CD14-positive monocyte (primary cell): ENCODE measurements at regions not wholly inside any gene's neighbourhood (a gene's known extent, or its start where the extent isn't known, plus 50 kb on each side); places are given as distances from the start of the nearest gene placed in this dataset.
"Not testable (repeated sequence)": the region's sequence is repeated elsewhere in the genome, so short reads cannot be mapped to it uniquely, and the experiment has no call there.

Experiments used
- DNase-seq, 3 donors: peaks; one replicate each; pipeline ENCODE4 v3.0.0-alpha.2; 2011 to 2022
- H2AFZ ChIP-seq: 2 replicates; pipeline ENCODE4 v1.6.0; 2012; ENCODE audit warnings: mild to moderate bottlenecking, low read depth, low read length, inconsistent platforms; ENCODE audit not compliant: insufficient read depth, poor library complexity, severe bottlenecking
- H3K27ac ChIP-seq, 2 donors: 1 replicate in 1 of 2; 2 replicates in 1 of 2; pipeline ENCODE4 v1.5.1; 2012 to 2013; ENCODE audit warnings: low read length in 2 of 2, control low read depth in 1 of 2, inconsistent platforms in 1 of 2, low read depth in 1 of 2, mild to moderate bottlenecking in 1 of 2
- H3K27me3 ChIP-seq, 2 donors: one replicate each; pipeline versions ENCODE4 v1.6.0 to v1.6.1; 2011 to 2013; ENCODE audit warnings: low read length in 2 of 2; ENCODE audit not compliant: control insufficient read depth in 2 of 2, insufficient read depth in 2 of 2
- H3K36me3 ChIP-seq, 2 donors: replicated peaks in 1 of 2; 1 replicate in 1 of 2; 2 replicates in 1 of 2; pipeline versions ENCODE4 v1.5.1 to v1.6.1; 2012 to 2013; ENCODE audit warnings: low read length in 2 of 2, control low read depth in 1 of 2, inconsistent platforms in 1 of 2, mild to moderate bottlenecking in 1 of 2; ENCODE audit not compliant: insufficient read depth in 2 of 2, control insufficient read depth in 1 of 2
- H3K4me1 ChIP-seq, 2 donors: 1 replicate in 1 of 2; 2 replicates in 1 of 2; pipeline versions ENCODE4 v1.5.1 to v1.6.1; 2012 to 2013; ENCODE audit warnings: low read length in 2 of 2, control low read depth in 1 of 2, inconsistent platforms in 1 of 2, mild to moderate bottlenecking in 1 of 2, moderate library complexity in 1 of 2; ENCODE audit not compliant: insufficient read depth in 2 of 2, control insufficient read depth in 1 of 2
- H3K4me2 ChIP-seq: replicated peaks from 2 replicates; pipeline ENCODE3; 2012; ENCODE audit warnings: low read length, moderate library complexity, mild to moderate bottlenecking; ENCODE audit not compliant: poor library complexity, severe bottlenecking; ENCODE audit errors: extremely low read depth
- H3K4me3 ChIP-seq, 3 experiments: fragments of 200-600 bp in 1 of 3; sonication (generic) in 1 of 3; replicated peaks in 1 of 3; 1 replicate in 2 of 3; 2 replicates in 1 of 3; pipeline ENCODE4 v1.5.1; 2011 to 2013; ENCODE audit warnings: low read length in 3 of 3, mild to moderate bottlenecking in 3 of 3, control low read depth in 2 of 3, low read depth in 2 of 3, inconsistent platforms in 1 of 3, moderate library complexity in 1 of 3
- H3K79me2 ChIP-seq: 2 replicates; pipeline ENCODE4 v1.6.0; 2012; ENCODE audit warnings: mild to moderate bottlenecking, control low read depth, inconsistent platforms, low read length, moderate library complexity; ENCODE audit not compliant: insufficient read depth
- H3K9ac ChIP-seq: 2 replicates; pipeline ENCODE4 v1.6.0; 2017; ENCODE audit warnings: low read length, mild to moderate bottlenecking; ENCODE audit not compliant: insufficient read depth, poor library complexity, severe bottlenecking
- H3K9me3 ChIP-seq, 2 donors: replicated peaks in 1 of 2; 1 replicate in 1 of 2; 2 replicates in 1 of 2; pipeline versions ENCODE4 v1.5.1 to v1.6.1; 2012 to 2013; ENCODE audit warnings: low read length in 2 of 2, control low read depth in 1 of 2; ENCODE audit not compliant: control insufficient read depth in 1 of 2, insufficient read depth in 1 of 2
- H4K20me1 ChIP-seq: 2 replicates; pipeline ENCODE4 v1.6.0; 2012; ENCODE audit warnings: mild to moderate bottlenecking, low read length, control low read depth, moderate library complexity; ENCODE audit not compliant: insufficient read depth
- H3K27ac Mint-ChIP-seq, 7 donors: one replicate each; pipeline ENCODE4 v1.8.0; 2020; ENCODE audit warnings: mild to moderate bottlenecking in 7 of 7, mixed read lengths in 7 of 7, moderate library complexity in 6 of 7, inconsistent platforms in 2 of 7
- H3K27me3 Mint-ChIP-seq, 3 donors: one replicate each; pipeline ENCODE4 v1.8.0; 2021 to 2022; ENCODE audit warnings: low read depth in 3 of 3, mild to moderate bottlenecking in 3 of 3, mixed read lengths in 3 of 3, moderate library complexity in 3 of 3, inconsistent platforms in 1 of 3
- H3K36me3 Mint-ChIP-seq, 2 donors: one replicate each; pipeline ENCODE4 v1.8.0; 2020; ENCODE audit warnings: mixed read lengths in 2 of 2, inconsistent platforms in 1 of 2, mild to moderate bottlenecking in 1 of 2
- H3K4me1 Mint-ChIP-seq: one replicate; pipeline ENCODE4 v1.8.0; 2020; ENCODE audit warnings: mild to moderate bottlenecking, mixed read lengths
- H3K4me3 Mint-ChIP-seq, 2 donors: one replicate each; pipeline ENCODE4 v1.8.0; 2020; ENCODE audit warnings: mild to moderate bottlenecking in 2 of 2, mixed read lengths in 2 of 2, moderate library complexity in 1 of 2
- H3K9me3 Mint-ChIP-seq, 7 donors: one replicate each; pipeline ENCODE4 v1.8.0; 2020 to 2022; ENCODE audit warnings: mixed read lengths in 7 of 7, mild to moderate bottlenecking in 6 of 7, moderate library complexity in 6 of 7, inconsistent platforms in 2 of 7
- WGBS: methylation state at CpG from one replicate; pipeline ENCODE4 v1.1.5; 2013; ENCODE audit warnings: missing lambda C conversion rate; ENCODE audit not compliant: insufficient coverage; 5-methylcytosine and 5-hydroxymethylcytosine counted together
- intact Hi-C, 2 donors: fragments of 100-400 bp; cut with micrococcal nuclease; formaldehyde crosslinking; loops; one replicate each; pipeline versions ENCODE4 v1.15.0 to v1.15.1; 2023
- TF ChIP-seq, protein P1 (sequence below): fragments of 200-600 bp; IDR thresholded peaks from one replicate; pipeline ENCODE4 v1.8.0; 2022; ENCODE audit warnings: antibody characterized with exemption, mild to moderate bottlenecking

DNA sequence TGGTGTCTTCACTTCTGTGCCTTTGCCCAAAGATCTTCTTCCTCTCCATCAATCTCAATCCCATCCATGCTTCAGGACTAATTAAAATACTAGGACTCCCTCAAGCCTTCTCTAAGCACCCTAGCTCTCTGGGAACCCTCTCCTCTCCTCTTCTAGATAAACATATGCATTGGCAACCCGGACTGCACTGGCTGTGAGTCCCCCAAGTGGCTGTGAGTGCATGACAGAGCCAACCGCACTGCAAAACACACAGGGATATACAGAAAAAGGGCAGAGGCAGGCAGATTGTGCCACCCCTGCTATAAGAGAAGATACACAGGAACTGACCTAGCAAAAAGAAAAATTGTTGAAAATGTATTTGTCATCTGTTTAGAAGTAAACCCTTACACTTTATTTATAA, 457.1 kb downstream of the MFSD1 start:
- intact Hi-C loops = no loop called here
- no peaks in the 10 kb centered on the region for H3K9me3 Mint-ChIP-seq

DNA sequence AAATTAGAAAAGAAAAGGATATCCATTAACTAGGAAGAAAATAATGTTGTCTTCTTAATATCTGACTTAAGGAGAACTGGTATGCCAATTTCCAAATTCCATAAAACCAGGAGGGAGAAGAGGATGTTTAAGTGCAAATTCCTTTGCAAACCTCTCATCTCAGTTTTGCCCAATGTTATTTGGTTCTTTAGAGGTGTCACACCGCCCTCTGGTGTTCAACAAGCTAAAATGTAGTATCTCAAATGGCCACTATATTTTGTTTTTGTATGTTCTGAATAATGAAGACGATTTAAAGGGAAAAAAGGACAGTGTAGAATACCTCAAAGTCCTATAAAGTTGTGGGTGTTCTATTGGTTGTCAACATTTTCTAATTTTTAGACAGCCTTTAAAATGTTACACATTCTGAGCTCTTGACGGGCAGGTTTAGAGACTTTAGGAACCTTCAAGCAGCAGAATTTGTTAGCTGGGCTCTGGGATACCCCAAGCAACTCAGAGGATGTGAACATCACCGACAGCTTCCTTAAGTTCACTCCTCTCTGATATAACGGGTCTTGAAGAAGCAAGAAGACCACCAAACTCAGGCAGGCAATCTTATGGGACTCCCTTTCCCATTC, 458.3 kb downstream of the MFSD1 start:
- WGBS = 21% methylated on average over 4 of the region's 5 CpGs
- Histone ChIP-seq H3K9me3 (no peaks in the 10 kb centered on the region), H4K20me1 (no peaks in the 10 kb centered on the region), H3K27me3 (no peaks in the 10 kb centered on the region), H2AFZ (no peak overlapping the region), H3K4me3 (no peak overlapping the region), H3K36me3 (no peaks in the 10 kb centered on the region), H3K4me1 (no peaks in the 10 kb centered on the region), H3K79me2 (no peaks in the 10 kb centered on the region), H3K27ac (no peak overlapping the region), H3K4me2 (no peak overlapping the region), H3K9ac (no peak overlapping the region)
- Mint-ChIP-seq H3K27ac (no peak overlapping the region), H3K4me1 (no peaks in the 10 kb centered on the region), H3K27me3 (peaks cover 6 to 8% (median 8%) of the 10 kb centered on the region in 3 donors), H3K4me3 (no peak overlapping the region), H3K36me3 (no peaks in the 10 kb centered on the region), H3K9me3 (no peaks in the 10 kb centered on the region)
- DNase-seq = peak; percentile 12 to 33 (median 16)
- TF ChIP-seq, protein P1, sequence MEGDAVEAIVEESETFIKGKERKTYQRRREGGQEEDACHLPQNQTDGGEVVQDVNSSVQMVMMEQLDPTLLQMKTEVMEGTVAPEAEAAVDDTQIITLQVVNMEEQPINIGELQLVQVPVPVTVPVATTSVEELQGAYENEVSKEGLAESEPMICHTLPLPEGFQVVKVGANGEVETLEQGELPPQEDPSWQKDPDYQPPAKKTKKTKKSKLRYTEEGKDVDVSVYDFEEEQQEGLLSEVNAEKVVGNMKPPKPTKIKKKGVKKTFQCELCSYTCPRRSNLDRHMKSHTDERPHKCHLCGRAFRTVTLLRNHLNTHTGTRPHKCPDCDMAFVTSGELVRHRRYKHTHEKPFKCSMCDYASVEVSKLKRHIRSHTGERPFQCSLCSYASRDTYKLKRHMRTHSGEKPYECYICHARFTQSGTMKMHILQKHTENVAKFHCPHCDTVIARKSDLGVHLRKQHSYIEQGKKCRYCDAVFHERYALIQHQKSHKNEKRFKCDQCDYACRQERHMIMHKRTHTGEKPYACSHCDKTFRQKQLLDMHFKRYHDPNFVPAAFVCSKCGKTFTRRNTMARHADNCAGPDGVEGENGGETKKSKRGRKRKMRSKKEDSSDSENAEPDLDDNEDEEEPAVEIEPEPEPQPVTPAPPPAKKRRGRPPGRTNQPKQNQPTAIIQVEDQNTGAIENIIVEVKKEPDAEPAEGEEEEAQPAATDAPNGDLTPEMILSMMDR = peak; percentile 59
- intact Hi-C loops = loop anchor here in 1 of 2 donors (5.0 kb wide), 1 partner anchor 413 kb away; no protein-coding TSS in a partner anchor

More for the DNA sequence above, 457.1 kb downstream of the MFSD1 start:
- Histone ChIP-seq H3K27ac (no peak overlapping the region), H3K27me3 (no peaks in the 10 kb centered on the region), H3K9me3 (no peaks in the 10 kb centered on the region), H3K4me1 (no peaks in the 10 kb centered on the region), H3K4me2 (no peak overlapping the region), H3K36me3 (no peaks in the 10 kb centered on the region), H3K79me2 (no peaks in the 10 kb centered on the region), H3K9ac (no peak overlapping the region), H3K4me3 (no peak overlapping the region), H4K20me1 (no peaks in the 10 kb centered on the region), H2AFZ (no peak overlapping the region)
- Mint-ChIP-seq H3K27ac (peak overlapping the region in 1 of 7 donors; percentile 0), H3K27me3 (peaks cover 7 to 10% (median 8%) of the 10 kb centered on the region in 3 donors), H3K4me3 (no peak overlapping the region), H3K4me1 (no peaks in the 10 kb centered on the region), H3K36me3 (no peaks in the 10 kb centered on the region)
- TF ChIP-seq, protein P1 = no peak
- no peak for DNase-seq
- WGBS = no CpG with 5 or more reads among the region's 2 CpGs

DNA sequence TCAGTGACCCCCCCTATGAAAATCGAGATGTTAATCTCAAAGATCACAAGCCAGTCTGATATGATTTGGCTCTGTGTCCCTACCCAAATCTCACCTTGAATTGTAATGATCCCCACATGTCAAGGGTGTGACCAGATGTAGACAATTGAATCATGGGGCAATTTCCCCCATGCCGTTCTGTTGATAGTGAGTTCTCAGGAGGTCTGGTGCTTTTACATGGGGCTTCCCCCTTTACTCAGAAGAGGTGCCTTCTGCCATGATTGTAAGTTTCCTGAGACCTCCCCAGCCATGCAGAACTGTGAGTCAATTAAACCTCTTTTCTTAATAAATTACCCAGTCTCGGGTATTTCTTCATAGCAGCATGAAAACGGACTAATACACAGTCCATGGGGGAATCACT, 459.5 kb downstream of the MFSD1 start:
- H3K27ac Mint-ChIP-seq, DNase-seq, H3K4me1 Mint-ChIP-seq, H3K4me3 Mint-ChIP-seq, H3K27ac ChIP-seq, H3K4me1 ChIP-seq, H3K4me2 ChIP-seq, H4K20me1 ChIP-seq, H3K9me3 ChIP-seq, H3K9ac ChIP-seq, H3K36me3 Mint-ChIP-seq, H3K27me3 Mint-ChIP-seq, H3K9me3 Mint-ChIP-seq, H3K36me3 ChIP-seq, H3K4me3 ChIP-seq, H2AFZ ChIP-seq, H3K79me2 ChIP-seq, H3K27me3 ChIP-seq: not testable (repeated sequence)
- no CpG with 5 or more reads among the region's 4 CpGs for WGBS
- intact Hi-C loops = loop anchor here in 1 of 2 donors (5.0 kb wide), 1 partner anchor 414 kb away; no protein-coding TSS in a partner anchor
